IMR-90 (cell line): ENCODE measurements at regions not wholly inside any gene's neighbourhood (a gene's known extent, or its start where the extent isn't known, plus 50 kb on each side); places are given as distances from the start of the nearest gene placed in this dataset.

Source experiments
- BHLHE40 ChIP-seq: fragments of 150-350 bp; IDR thresholded peaks from 2 replicates; pipeline ENCODE4 v1.6.1; 2016; ENCODE audit warnings: mild to moderate bottlenecking, low read depth, low read length
- CEBPB ChIP-seq: IDR thresholded peaks from 2 replicates; pipeline ENCODE4 v1.6.1; 2012; ENCODE audit warnings: low read depth, low read length, improper control_type of control experiment
- CHD1 ChIP-seq: IDR thresholded peaks from 2 replicates; pipeline ENCODE4 v1.6.1; 2012; ENCODE audit warnings: low read depth, low read length, improper control_type of control experiment
- POLR2A ChIP-seq: IDR thresholded peaks from 2 replicates; pipeline ENCODE4 v1.6.1; 2012; ENCODE audit warnings: mild to moderate bottlenecking, low read depth, low read length
- RFX5 ChIP-seq: IDR thresholded peaks from 2 replicates; pipeline ENCODE4 v1.8.0; 2012; ENCODE audit warnings: low read depth, mild to moderate bottlenecking, low read length, moderate library complexity
- SMC3 ChIP-seq: fragments of 150-350 bp; IDR thresholded peaks from 2 replicates; pipeline ENCODE4 v1.6.1; 2016; ENCODE audit warnings: low read depth, mild to moderate bottlenecking, antibody characterized with exemption, low read length, moderate library complexity
- TF ChIP-seq, protein P1 (sequence below): conservative IDR thresholded peaks from 2 replicates; pipeline ENCODE4 v1.5.1; 2012; ENCODE audit warnings: mild to moderate bottlenecking, low read depth, low read length, improper control_type of control experiment
- TF ChIP-seq, protein P2 (sequence below): fragments of 150-350 bp; IDR thresholded peaks from 2 replicates; pipeline ENCODE4 v1.6.1; 2017; ENCODE audit warnings: mild to moderate bottlenecking, antibody characterized with exemption, low read length, low read depth

DNA sequence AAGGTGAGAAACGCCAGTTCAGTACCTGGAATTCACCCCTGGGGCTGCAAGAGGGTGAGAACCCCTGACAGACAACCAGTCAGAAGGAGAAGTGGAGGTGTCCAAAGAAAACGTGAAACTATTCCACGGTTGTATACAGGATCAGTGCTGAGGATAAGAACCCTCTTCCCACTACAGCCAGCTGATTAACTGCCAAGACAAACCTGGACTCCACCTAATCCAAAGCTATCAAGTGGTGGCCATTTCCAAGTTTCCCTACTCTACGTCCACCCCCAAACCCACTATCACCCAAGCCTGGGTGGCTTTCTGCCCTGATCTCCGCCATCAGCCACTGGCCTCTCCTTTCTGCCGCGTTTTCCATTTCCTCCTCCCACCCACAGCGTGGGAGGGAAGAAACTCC lies 312.3 kb upstream of the ID2 start:
- TF ChIP-seq, protein P1, sequence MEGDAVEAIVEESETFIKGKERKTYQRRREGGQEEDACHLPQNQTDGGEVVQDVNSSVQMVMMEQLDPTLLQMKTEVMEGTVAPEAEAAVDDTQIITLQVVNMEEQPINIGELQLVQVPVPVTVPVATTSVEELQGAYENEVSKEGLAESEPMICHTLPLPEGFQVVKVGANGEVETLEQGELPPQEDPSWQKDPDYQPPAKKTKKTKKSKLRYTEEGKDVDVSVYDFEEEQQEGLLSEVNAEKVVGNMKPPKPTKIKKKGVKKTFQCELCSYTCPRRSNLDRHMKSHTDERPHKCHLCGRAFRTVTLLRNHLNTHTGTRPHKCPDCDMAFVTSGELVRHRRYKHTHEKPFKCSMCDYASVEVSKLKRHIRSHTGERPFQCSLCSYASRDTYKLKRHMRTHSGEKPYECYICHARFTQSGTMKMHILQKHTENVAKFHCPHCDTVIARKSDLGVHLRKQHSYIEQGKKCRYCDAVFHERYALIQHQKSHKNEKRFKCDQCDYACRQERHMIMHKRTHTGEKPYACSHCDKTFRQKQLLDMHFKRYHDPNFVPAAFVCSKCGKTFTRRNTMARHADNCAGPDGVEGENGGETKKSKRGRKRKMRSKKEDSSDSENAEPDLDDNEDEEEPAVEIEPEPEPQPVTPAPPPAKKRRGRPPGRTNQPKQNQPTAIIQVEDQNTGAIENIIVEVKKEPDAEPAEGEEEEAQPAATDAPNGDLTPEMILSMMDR, result no peak
- TF ChIP-seq CHD1, result no peak
- no peak for TF ChIP-seq CEBPB
- no peak for TF ChIP-seq BHLHE40
- TF ChIP-seq RFX5, result no peak
- TF ChIP-seq SMC3, result no peak
- TF ChIP-seq POLR2A, result no peak
- TF ChIP-seq, protein P2, sequence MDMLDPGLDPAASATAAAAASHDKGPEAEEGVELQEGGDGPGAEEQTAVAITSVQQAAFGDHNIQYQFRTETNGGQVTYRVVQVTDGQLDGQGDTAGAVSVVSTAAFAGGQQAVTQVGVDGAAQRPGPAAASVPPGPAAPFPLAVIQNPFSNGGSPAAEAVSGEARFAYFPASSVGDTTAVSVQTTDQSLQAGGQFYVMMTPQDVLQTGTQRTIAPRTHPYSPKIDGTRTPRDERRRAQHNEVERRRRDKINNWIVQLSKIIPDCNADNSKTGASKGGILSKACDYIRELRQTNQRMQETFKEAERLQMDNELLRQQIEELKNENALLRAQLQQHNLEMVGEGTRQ, result no peak
